GM12864 (cell line): ENCODE measurements at regions not wholly inside any gene's neighbourhood (a gene's known extent, or its start where the extent isn't known, plus 50 kb on each side); places are given as distances from the start of the nearest gene placed in this dataset.
A peak's percentile ranks its signal among the peaks of the same experiment; 100 is the strongest.

ENCODE experiments used
- DNase-seq: peaks from one replicate; pipeline ENCODE4 v3.0.0-alpha.2; 2011; ENCODE audit warnings: low read depth
- H3K4me3 ChIP-seq: 2 replicates; pipeline ENCODE4 v1.5.1; 2011; ENCODE audit warnings: mild to moderate bottlenecking, low read depth, low read length, control low read depth
- TF ChIP-seq, protein P1 (sequence below): IDR thresholded peaks from 2 replicates; pipeline ENCODE4 v1.5.1; 2011; ENCODE audit warnings: low read depth, mild to moderate bottlenecking, moderate library complexity, low read length, control low read depth, inconsistent platforms; ENCODE audit errors: missing control alignments

GRCh38 chrX:39850209-39850608 lies 247.5 kb downstream of the BCOR start:
- no peak overlapping the region for H3K4me3 ChIP-seq
- TF ChIP-seq, protein P1, sequence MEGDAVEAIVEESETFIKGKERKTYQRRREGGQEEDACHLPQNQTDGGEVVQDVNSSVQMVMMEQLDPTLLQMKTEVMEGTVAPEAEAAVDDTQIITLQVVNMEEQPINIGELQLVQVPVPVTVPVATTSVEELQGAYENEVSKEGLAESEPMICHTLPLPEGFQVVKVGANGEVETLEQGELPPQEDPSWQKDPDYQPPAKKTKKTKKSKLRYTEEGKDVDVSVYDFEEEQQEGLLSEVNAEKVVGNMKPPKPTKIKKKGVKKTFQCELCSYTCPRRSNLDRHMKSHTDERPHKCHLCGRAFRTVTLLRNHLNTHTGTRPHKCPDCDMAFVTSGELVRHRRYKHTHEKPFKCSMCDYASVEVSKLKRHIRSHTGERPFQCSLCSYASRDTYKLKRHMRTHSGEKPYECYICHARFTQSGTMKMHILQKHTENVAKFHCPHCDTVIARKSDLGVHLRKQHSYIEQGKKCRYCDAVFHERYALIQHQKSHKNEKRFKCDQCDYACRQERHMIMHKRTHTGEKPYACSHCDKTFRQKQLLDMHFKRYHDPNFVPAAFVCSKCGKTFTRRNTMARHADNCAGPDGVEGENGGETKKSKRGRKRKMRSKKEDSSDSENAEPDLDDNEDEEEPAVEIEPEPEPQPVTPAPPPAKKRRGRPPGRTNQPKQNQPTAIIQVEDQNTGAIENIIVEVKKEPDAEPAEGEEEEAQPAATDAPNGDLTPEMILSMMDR: no peak
- no peak for DNase-seq

DNA sequence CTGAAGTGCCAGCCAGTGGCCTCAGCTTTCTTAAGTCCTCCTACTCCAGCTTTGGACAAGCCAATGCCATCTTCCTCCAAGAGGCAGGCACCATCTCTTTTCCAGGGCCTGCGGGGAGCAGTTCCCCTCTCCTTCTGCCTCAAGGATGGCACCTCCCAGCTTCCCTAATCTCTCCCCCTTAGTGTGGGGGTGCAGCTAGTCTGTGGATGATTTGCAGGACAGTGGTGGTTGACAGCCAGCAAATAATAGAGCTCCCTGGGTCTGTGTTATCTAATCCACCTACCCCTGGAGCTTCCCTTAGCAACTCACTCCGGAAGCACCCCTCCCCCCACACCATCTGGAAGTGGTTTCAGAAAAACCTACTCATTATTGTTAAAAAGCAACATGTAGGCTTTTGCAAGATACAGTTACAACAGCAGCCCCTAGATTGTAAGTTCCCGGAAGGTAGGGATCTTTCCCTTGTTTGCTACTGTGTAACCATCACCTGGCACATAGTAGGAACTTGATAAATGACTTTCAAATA lies 247.1 kb downstream of the BCOR start:
- TF ChIP-seq, protein P1: no peak
- no peak for DNase-seq
- no peak overlapping the region for H3K4me3 ChIP-seq

DNA sequence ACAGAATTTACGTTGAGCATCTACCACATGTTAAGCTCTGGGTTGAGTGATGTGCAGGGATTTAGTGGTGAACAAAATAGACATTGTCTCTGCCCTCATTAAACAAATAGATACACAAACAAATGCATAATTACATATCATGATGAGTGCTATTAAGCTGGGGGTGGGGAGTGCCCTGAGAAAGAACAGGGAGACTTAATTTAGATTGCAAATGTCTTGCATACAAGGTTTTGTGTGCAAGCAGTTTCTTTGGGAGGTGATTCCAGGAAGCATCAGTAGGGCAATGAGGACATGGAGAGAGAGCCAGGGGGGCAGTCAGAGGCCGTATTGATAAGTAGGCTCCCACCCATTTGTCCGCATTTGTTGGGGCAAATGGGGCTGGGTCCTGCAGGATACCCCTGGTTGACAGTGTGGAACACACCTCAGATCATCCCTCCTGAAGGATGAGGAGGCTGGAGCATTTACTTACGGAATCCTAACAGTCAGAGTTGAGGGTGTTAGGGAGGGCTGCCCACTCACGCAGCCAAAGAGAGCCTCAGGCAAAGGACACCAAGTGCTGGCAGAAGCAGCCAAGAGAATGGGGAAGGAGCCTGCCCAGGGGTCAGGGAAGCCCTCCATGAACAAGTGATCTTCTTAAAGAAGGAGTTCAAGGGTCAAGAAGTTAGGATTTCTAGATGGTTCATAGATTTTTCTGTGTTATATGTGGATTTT lies 245.9 kb downstream of the BCOR start:
- H3K4me3 ChIP-seq: no peak overlapping the region
- DNase-seq: no peak
- TF ChIP-seq, protein P1: no peak

- H3K4me3 ChIP-seq: no peak overlapping the region
- no peak for DNase-seq
- TF ChIP-seq, protein P1: no peak
Observed at GRCh38 chrX:39852491-39852890, 245.3 kb downstream of the BCOR start.

DNA sequence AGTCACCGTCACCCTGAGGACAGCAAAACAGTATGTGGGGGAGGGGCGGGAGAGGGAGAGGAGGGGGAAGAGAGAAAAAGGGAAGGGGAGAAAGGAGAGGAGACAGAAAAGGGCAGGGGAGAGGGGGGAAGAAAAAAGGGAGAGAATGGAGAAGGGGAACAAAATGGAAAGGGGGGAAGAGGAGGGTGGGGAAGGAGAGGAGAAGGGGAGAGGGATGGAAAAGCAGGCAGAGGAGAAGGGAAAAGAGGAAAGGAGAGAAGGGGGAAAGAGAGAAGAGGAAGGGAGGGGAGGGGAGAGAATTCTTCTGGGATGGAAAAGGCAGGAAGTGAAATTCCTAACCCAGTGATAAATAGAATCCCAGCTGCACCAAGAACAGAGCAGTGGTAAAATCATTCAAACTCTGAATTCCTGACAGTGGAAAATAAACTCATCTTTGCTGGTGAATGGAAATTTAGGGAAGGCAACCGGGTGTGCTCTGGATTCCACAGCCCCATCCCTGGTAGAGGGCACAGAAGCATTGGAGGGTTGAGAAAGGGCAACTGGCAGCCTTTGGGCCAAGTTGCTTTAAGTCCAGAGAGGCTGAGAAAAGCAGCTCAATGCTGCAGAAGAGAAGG lies 244.2 kb downstream of the BCOR start:
- H3K4me3 ChIP-seq: peak overlapping the region; percentile 60
- TF ChIP-seq, protein P1: no peak

GRCh38 chrX:39854772-39855747 lies 242.7 kb downstream of the BCOR start:
- peak; percentile 76 for DNase-seq
- TF ChIP-seq, protein P1: no peak
- peak overlapping the region; percentile 60 for H3K4me3 ChIP-seq

More for the DNA sequence above, 244.2 kb downstream of the BCOR start:
- no peak for DNase-seq
